IMR-90 (cell line): ENCODE measurements at regions not wholly inside any gene's neighbourhood (a gene's known extent, or its start where the extent isn't known, plus 50 kb on each side); places are given as distances from the start of the nearest gene placed in this dataset.
A peak's percentile ranks its signal among the peaks of the same experiment; 100 is the strongest.

Experiments
- ATAC-seq: fragments of 200-7000 bp; cut with Tn5 transposase; 2 replicates; pipeline ENCODE4 v1.9.1; 2020; ENCODE audit warnings: low read depth, mild to moderate bottlenecking, moderate library complexity
- BruUV-seq: library from RNA; stranded (reverse); fragments of 400-500 nt; replicated peaks from 2 replicates; lab custom pipeline; 2021; lab: Mats Ljungman, UMichigan
- CTCF ChIA-PET: fragments of 300-600 bp; formaldehyde crosslinking; extraction: SDS; loops from one replicate; lab custom pipeline; 2021; ENCODE audit warnings: antibody characterized with exemption; lab: Yijun Ruan, JAX
- POLR2A ChIA-PET: fragments of 300-600 bp; sonication (Branson Sonifier 250); formaldehyde crosslinking; loops from one replicate; lab custom pipeline; 2022; ENCODE audit warnings: antibody characterized with exemption; ENCODE audit not compliant: unreplicated experiment; lab: Charles Lee
- DNase-seq: peaks from one replicate; pipeline ENCODE4 v3.0.0; 2013
- H2AFZ ChIP-seq: replicated peaks from 2 replicates; pipeline ENCODE3; 2013; ENCODE audit warnings: low read length, mild to moderate bottlenecking; ENCODE audit not compliant: poor library complexity
- H2AK5ac ChIP-seq: 2 replicates; pipeline ENCODE4 v1.6.1; 2013; ENCODE audit warnings: low read depth, low read length, inconsistent platforms
- H2AK9ac ChIP-seq: replicated peaks from 2 replicates; pipeline ENCODE3; 2013; ENCODE audit warnings: mild to moderate bottlenecking, low read depth, low read length, moderate library complexity; ENCODE audit not compliant: poor library complexity
- H2BK120ac ChIP-seq: 2 replicates; pipeline ENCODE4 v1.6.1; 2013; ENCODE audit warnings: low read depth, low read length, inconsistent platforms
- H2BK15ac ChIP-seq: 3 replicates; pipeline ENCODE4 v1.6.1; 2013; ENCODE audit warnings: low read depth, low read length, inconsistent platforms
- H2BK20ac ChIP-seq: 2 replicates; pipeline ENCODE4 v1.6.1; 2013; ENCODE audit warnings: low read depth, mild to moderate bottlenecking, inconsistent platforms, low read length, moderate library complexity
- H2BK5ac ChIP-seq: 2 replicates; pipeline ENCODE4 v1.6.1; 2013; ENCODE audit warnings: mild to moderate bottlenecking, low read depth, low read length, inconsistent platforms; ENCODE audit not compliant: poor library complexity, severe bottlenecking
- H3K14ac ChIP-seq: replicated peaks from 2 replicates; pipeline ENCODE4 v1.6.1; 2013; ENCODE audit warnings: low read depth, low read length, inconsistent platforms
- H3K18ac ChIP-seq: 2 replicates; pipeline ENCODE4 v1.6.1; 2013; ENCODE audit warnings: low read depth, low read length, control low read depth
- H3K23ac ChIP-seq: 2 replicates; pipeline ENCODE4 v1.6.1; 2013; ENCODE audit warnings: low read depth, low read length, inconsistent platforms
- H3K27ac ChIP-seq: 2 replicates; pipeline ENCODE4 v1.5.1; 2013; ENCODE audit warnings: mild to moderate bottlenecking, control low read depth, low read length; ENCODE audit not compliant: insufficient read depth
- H3K27me3 ChIP-seq: 2 replicates; pipeline ENCODE4 v1.6.1; 2013; ENCODE audit warnings: low read length; ENCODE audit not compliant: control insufficient read depth, insufficient read depth
- H3K36me3 ChIP-seq: 2 replicates; pipeline ENCODE4 v1.6.1; 2013; ENCODE audit warnings: low read length, mixed read lengths; ENCODE audit not compliant: control insufficient read depth, insufficient read depth
- H3K4ac ChIP-seq: 2 replicates; pipeline ENCODE4 v1.6.1; 2013; ENCODE audit warnings: low read depth, low read length, inconsistent platforms
- H3K4me1 ChIP-seq: 2 replicates; pipeline ENCODE4 v1.6.1; 2013; ENCODE audit warnings: low read length, mixed read lengths; ENCODE audit not compliant: control insufficient read depth, insufficient read depth
- H3K4me2 ChIP-seq: 2 replicates; pipeline ENCODE4 v1.6.1; 2013; ENCODE audit warnings: low read depth, mild to moderate bottlenecking, control low read depth, low read length, moderate library complexity
- H3K4me3 ChIP-seq: 2 replicates; pipeline ENCODE4 v1.5.1; 2013; ENCODE audit warnings: low read depth, mild to moderate bottlenecking, control low read depth, low read length, moderate library complexity; ENCODE audit not compliant: insufficient read depth
- H3K56ac ChIP-seq: 2 replicates; pipeline ENCODE4 v1.6.1; 2013; ENCODE audit warnings: low read length, inconsistent platforms; ENCODE audit not compliant: insufficient read depth; ENCODE audit errors: extremely low read depth
- H3K79me1 ChIP-seq, 2 experiments: 2 replicates each; pipeline ENCODE4 v1.6.1; 2013; ENCODE audit warnings: low read length in 2 of 2, inconsistent platforms in 1 of 2, low read depth in 1 of 2
- H3K9ac ChIP-seq: 2 replicates; pipeline ENCODE4 v1.6.1; 2013; ENCODE audit warnings: low read depth, low read length, control low read depth
- H3K9me1 ChIP-seq: 2 replicates; pipeline ENCODE4 v1.6.1; 2013; ENCODE audit warnings: low read length, inconsistent platforms; ENCODE audit not compliant: insufficient read depth
- H3K9me3 ChIP-seq: 2 replicates; pipeline ENCODE4 v1.6.1; 2013; ENCODE audit warnings: low read length; ENCODE audit not compliant: control insufficient read depth, insufficient read depth
- H4K20me1 ChIP-seq: 2 replicates; pipeline ENCODE4 v1.6.1; 2013; ENCODE audit warnings: low read length, inconsistent platforms; ENCODE audit not compliant: insufficient read depth
- H4K5ac ChIP-seq: 2 replicates; pipeline ENCODE4 v1.6.1; 2013; ENCODE audit warnings: mild to moderate bottlenecking, low read depth, low read length, control low read depth
- H4K8ac ChIP-seq, 2 experiments: 2 replicates each; pipeline ENCODE4 v1.6.1; 2013; ENCODE audit warnings: low read depth in 2 of 2, low read length in 2 of 2, control low read depth in 1 of 2, inconsistent platforms in 1 of 2
- H4K91ac ChIP-seq: 2 replicates; pipeline ENCODE4 v1.6.1; 2013; ENCODE audit warnings: low read depth, low read length, inconsistent platforms; ENCODE audit not compliant: insufficient read depth
- CHD1 ChIP-seq: IDR thresholded peaks from 2 replicates; pipeline ENCODE4 v1.6.1; 2012; ENCODE audit warnings: low read depth, low read length, improper control_type of control experiment
- WGBS, 2 experiments: methylation state at CpG; one replicate each; pipeline versions ENCODE4 v1.1.5 to v1.1.7; 2013; ENCODE audit warnings: missing lambda C conversion rate in 2 of 2; ENCODE audit not compliant: insufficient read length in 1 of 2; ENCODE audit errors: extremely low coverage in 2 of 2; 5-methylcytosine and 5-hydroxymethylcytosine counted together
- dilution Hi-C: fragments of 300-500 bp; cut with HindIII; formaldehyde crosslinking; loops from one replicate; pipeline ENCODE4 v1.14.3; 2018; ENCODE audit warnings: low sequenced_read_pairs; ENCODE audit not compliant: unreplicated experiment
- in situ Hi-C: fragments of 300-500 bp; cut with MboI; formaldehyde crosslinking; loops from 3 replicates; pipeline ENCODE4 v1.14.3; 2019; ENCODE audit warnings: low sequenced_read_pairs, inconsistent platforms, mixed read lengths
- intact Hi-C: fragments of 100-400 bp; cut with micrococcal nuclease; formaldehyde crosslinking; loops from 2 replicates; pipeline ENCODE4 v1.10.0; 2022

DNA sequence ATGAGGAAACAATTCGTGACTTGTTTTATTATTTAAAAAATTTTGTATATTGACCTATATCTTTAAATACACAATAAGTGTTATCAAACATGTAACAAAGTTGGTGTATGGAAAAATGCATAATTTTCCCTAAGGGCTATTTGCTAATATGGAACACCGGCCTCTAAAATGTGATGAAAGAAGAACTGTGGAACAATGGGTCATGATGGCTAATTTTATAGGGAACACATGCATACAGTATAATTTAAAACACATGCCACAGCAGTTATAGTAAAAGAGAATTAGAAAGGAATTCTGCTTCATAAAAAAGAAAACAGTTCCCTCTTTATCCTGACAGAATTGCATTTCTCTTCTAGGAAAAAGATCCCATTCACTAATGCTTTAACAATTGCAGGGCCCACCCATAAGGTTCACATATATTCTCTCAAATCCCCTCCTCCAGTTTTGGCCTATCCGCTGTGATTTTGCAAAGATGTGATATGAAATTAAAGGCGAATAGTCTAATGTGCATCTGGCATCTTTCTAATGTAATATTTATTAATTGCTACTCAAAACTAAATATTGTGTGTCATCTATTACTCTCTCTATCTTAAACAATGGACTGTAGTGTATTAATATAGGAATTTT is 628.1 kb upstream of the CITED2 start:
- no peak overlapping the region; the same call in 1 of the 2 replicates for H3K4ac ChIP-seq
- no peak overlapping the region for H3K56ac ChIP-seq
- ATAC-seq (no peak), DNase-seq (peak; percentile 16)
- intact Hi-C loops = no loop called here
- H4K20me1 ChIP-seq = no peaks in the 10 kb centered on the region
- TF ChIP-seq CHD1 = no peak
- no peak overlapping the region for H3K14ac ChIP-seq
- H2AFZ ChIP-seq = no peak overlapping the region
- no peak overlapping the region for H4K8ac ChIP-seq
- peak overlapping the region; percentile 44; the same call in 1 of the 2 replicates for H2BK20ac ChIP-seq
- no peaks in the 10 kb centered on the region for H3K79me1 ChIP-seq
- BruUV-seq = no TSS peak
- H2BK5ac ChIP-seq = peak overlapping the region; percentile 57
- dilution Hi-C loops = no loop called here
- H3K27ac ChIP-seq = peak overlapping the region; percentile 25; the same call in 1 of the 2 replicates
- no CpG with 5 or more reads among the region's 4 CpGs for WGBS, 2 experiments
- no peak overlapping the region for H3K4me2 ChIP-seq
- H3K9ac ChIP-seq = no peak overlapping the region
- H3K23ac ChIP-seq = no peak overlapping the region
- no peaks in the 10 kb centered on the region for H3K9me3 ChIP-seq
- peaks cover 2% of the 10 kb centered on the region; the same call in 1 of the 2 replicates for H3K4me1 ChIP-seq
- H2AK5ac ChIP-seq = no peak overlapping the region
- peak overlapping the region; percentile 62; the same call in 1 of the 2 replicates for H3K18ac ChIP-seq
- H3K4me3 ChIP-seq = no peak overlapping the region
- no peak overlapping the region for H2AK9ac ChIP-seq
- H4K91ac ChIP-seq = no peak overlapping the region
- POLR2A ChIA-PET = no interaction called here
- peak overlapping the region; percentile 25; the same call in 1 of the 2 replicates for H2BK120ac ChIP-seq
- in situ Hi-C loops = no loop called here
- CTCF ChIA-PET = no interaction called here
- H4K5ac ChIP-seq = no peak overlapping the region
- no peaks in the 10 kb centered on the region for H3K9me1 ChIP-seq
- no peaks in the 10 kb centered on the region for H3K36me3 ChIP-seq
- no peak overlapping the region for H2BK15ac ChIP-seq
- H3K27me3 ChIP-seq = no peaks in the 10 kb centered on the region
